ENCODE measurements at regions not wholly inside any gene's neighbourhood (a gene's known extent, or its start where the extent isn't known, plus 50 kb on each side); places are given as distances from the start of the nearest gene placed in this dataset.

DNA sequence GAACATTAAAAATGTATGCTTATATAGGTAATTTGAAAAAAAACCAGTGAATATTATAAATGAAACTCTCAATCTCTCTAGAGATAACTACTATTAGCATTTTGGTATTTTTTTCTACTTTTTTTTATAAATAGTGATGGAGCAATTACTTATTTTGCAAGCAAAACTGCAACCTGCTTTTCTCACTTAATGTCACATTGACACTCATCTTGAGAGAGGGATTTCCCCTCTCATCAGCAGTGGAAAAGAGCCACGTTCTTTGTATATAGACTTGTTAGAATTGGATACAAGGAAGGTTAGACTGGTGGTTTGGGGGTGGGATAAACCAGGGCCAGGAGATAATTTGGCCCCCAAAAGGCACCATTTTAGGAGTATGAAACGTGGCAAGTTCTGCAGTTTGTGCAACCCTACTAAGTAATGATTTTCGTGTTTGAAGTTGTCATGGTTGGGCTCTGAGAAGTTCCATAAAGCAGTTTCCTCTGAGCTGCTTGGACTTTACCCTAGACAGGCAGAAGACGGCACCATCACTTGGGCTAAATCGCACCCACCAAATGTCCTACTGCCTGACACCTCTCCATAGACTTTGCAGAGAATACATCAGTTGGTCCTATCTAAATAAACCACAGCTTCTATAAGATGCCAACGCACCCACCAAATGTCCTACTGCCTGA, 194.0 kb downstream of the ACTR3 start:
- ChIA-PET POLR2A (interaction anchor here (1.5 kb wide), 1 partner anchor 9 kb away, joined by 3 read pairs; no protein-coding TSS in a partner anchor), CTCF (ENCODE audit: unreplicated experiment) (no interaction called here)
- Histone ChIP-seq H3K4me2 (ENCODE audit: low read length) (no peak overlapping the region), H3K36me3 (ENCODE audit: insufficient read depth, low read length) (no peaks in the 10 kb centered on the region), H3K4me3 (ENCODE audit: low read depth, low read length, poor library complexity, severe bottlenecking) (no peak overlapping the region), H3K9me3 (ENCODE audit: low read length) (no peaks in the 10 kb centered on the region), H3K4me1 (ENCODE audit: insufficient read depth, low read length, poor library complexity, severe bottlenecking) (no peaks in the 10 kb centered on the region), H3K27ac (ENCODE audit: low read depth, low read length, poor library complexity, severe bottlenecking) (no peak overlapping the region), H2AFZ (ENCODE audit: low read length) (no peak overlapping the region), H3K79me2 (ENCODE audit: insufficient read depth, low read depth, low read length) (no peaks in the 10 kb centered on the region), H3K9me2 (ENCODE audit: insufficient read depth, low read length) (no peaks in the 10 kb centered on the region), H4K20me1 (ENCODE audit: insufficient read depth, low read length) (no peaks in the 10 kb centered on the region)
- TF ChIP-seq, protein P1, sequence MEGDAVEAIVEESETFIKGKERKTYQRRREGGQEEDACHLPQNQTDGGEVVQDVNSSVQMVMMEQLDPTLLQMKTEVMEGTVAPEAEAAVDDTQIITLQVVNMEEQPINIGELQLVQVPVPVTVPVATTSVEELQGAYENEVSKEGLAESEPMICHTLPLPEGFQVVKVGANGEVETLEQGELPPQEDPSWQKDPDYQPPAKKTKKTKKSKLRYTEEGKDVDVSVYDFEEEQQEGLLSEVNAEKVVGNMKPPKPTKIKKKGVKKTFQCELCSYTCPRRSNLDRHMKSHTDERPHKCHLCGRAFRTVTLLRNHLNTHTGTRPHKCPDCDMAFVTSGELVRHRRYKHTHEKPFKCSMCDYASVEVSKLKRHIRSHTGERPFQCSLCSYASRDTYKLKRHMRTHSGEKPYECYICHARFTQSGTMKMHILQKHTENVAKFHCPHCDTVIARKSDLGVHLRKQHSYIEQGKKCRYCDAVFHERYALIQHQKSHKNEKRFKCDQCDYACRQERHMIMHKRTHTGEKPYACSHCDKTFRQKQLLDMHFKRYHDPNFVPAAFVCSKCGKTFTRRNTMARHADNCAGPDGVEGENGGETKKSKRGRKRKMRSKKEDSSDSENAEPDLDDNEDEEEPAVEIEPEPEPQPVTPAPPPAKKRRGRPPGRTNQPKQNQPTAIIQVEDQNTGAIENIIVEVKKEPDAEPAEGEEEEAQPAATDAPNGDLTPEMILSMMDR (conservative IDR thresholded peaks at IDR 0.05; ENCODE audit: low read length): no peak
- TF ChIP-seq EZH2phosphoT487 (IDR thresholded peaks at IDR 0.05; ENCODE audit: borderline replicate concordance, low read depth, low read length): no peak
- BruUV-seq (replicated peaks): no TSS peak
- DNase-seq (ENCODE audit: low spot score): no peak
- intact Hi-C loops (cut with micrococcal nuclease; ENCODE audit: unreplicated experiment): no loop called here

DNA sequence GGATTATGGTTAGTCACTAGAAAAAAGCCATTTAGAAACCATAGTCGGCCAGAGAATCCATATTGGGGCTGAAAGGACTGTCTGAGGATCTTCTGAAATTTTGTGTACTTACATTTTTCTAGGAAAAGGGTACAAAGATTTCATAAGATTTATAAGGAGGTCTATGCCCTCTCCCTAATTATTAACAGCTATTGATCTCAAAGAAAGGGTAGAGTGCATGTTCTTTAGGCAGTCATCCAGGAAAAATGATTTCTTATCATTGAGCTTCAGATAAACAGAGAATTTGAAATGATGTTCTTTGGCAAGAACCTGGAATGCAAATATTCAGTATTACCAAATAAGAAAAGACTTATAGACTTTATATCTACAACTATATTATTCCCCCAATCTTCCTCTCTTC, 195.3 kb downstream of the ACTR3 start:
- Histone ChIP-seq H3K4me1 (ENCODE audit: insufficient read depth, low read length, poor library complexity, severe bottlenecking) (no peaks in the 10 kb centered on the region), H3K27ac (ENCODE audit: low read depth, low read length, poor library complexity, severe bottlenecking) (no peak overlapping the region), H3K9me2 (ENCODE audit: insufficient read depth, low read length) (no peaks in the 10 kb centered on the region), H3K4me2 (ENCODE audit: low read length) (no peak overlapping the region), H3K36me3 (ENCODE audit: insufficient read depth, low read length) (no peaks in the 10 kb centered on the region), H3K4me3 (ENCODE audit: low read depth, low read length, poor library complexity, severe bottlenecking) (no peak overlapping the region), H4K20me1 (ENCODE audit: insufficient read depth, low read length) (no peaks in the 10 kb centered on the region), H3K79me2 (ENCODE audit: insufficient read depth, low read depth, low read length) (no peaks in the 10 kb centered on the region), H3K9me3 (ENCODE audit: low read length) (no peaks in the 10 kb centered on the region), H2AFZ (ENCODE audit: low read length) (no peak overlapping the region)
- CTCF ChIA-PET (ENCODE audit: unreplicated experiment): no interaction called here
- intact Hi-C loops (cut with micrococcal nuclease; ENCODE audit: unreplicated experiment): no loop called here
- POLR2A ChIA-PET: no interaction called here
- TF ChIP-seq EZH2phosphoT487 (IDR thresholded peaks at IDR 0.05; ENCODE audit: borderline replicate concordance, low read depth, low read length): no peak
- TF ChIP-seq, protein P1 (conservative IDR thresholded peaks at IDR 0.05; ENCODE audit: low read length): no peak
- BruUV-seq (replicated peaks): no TSS peak
- no peak for DNase-seq (ENCODE audit: low spot score)

GRCh38 chr2:114085992-114086391, 196.1 kb downstream of the ACTR3 start:
- H2AFZ ChIP-seq (ENCODE audit: low read length): no peak overlapping the region
- no peak overlapping the region for H3K4me3 ChIP-seq (ENCODE audit: low read depth, low read length, poor library complexity, severe bottlenecking)
- H3K4me2 ChIP-seq (ENCODE audit: low read length): no peak overlapping the region
- no peak for DNase-seq (ENCODE audit: low spot score)
- no peaks in the 10 kb centered on the region for H3K4me1 ChIP-seq (ENCODE audit: insufficient read depth, low read length, poor library complexity, severe bottlenecking)
- ChIA-PET CTCF (ENCODE audit: unreplicated experiment) (no interaction called here), POLR2A (no interaction called here)
- H4K20me1 ChIP-seq (ENCODE audit: insufficient read depth, low read length): no peaks in the 10 kb centered on the region
- intact Hi-C loops (cut with micrococcal nuclease; ENCODE audit: unreplicated experiment): no loop called here
- TF ChIP-seq, protein P1 (conservative IDR thresholded peaks at IDR 0.05; ENCODE audit: low read length): no peak
- no peak for TF ChIP-seq EZH2phosphoT487 (IDR thresholded peaks at IDR 0.05; ENCODE audit: borderline replicate concordance, low read depth, low read length)
- H3K36me3 ChIP-seq (ENCODE audit: insufficient read depth, low read length): no peaks in the 10 kb centered on the region
- no TSS peak for BruUV-seq (replicated peaks)
- no peaks in the 10 kb centered on the region for H3K9me3 ChIP-seq (ENCODE audit: low read length)
- H3K9me2 ChIP-seq (ENCODE audit: insufficient read depth, low read length): no peaks in the 10 kb centered on the region
- no peak overlapping the region for H3K27ac ChIP-seq (ENCODE audit: low read depth, low read length, poor library complexity, severe bottlenecking)
- H3K79me2 ChIP-seq (ENCODE audit: insufficient read depth, low read depth, low read length): no peaks in the 10 kb centered on the region

Measured in OCI-LY7 (cell line).